H9 (cell line): ENCODE measurements at regions not wholly inside any gene's neighbourhood (a gene's known extent, or its start where the extent isn't known, plus 50 kb on each side); places are given as distances from the start of the nearest gene placed in this dataset.

ENCODE experiments used
- DNase-seq: peaks from one replicate; pipeline ENCODE4 v3.0.0-alpha.2; 2017
- H2AFZ ChIP-seq: one replicate; pipeline ENCODE4 v1.6.1; 2013; ENCODE audit warnings: mild to moderate bottlenecking, low read length, control low read depth, moderate library complexity
- H2AK5ac ChIP-seq: 2 replicates; pipeline ENCODE4 v1.6.1; 2013; ENCODE audit warnings: low read length, control low read depth, mixed read lengths; ENCODE audit not compliant: insufficient read length
- H2BK120ac ChIP-seq: one replicate; pipeline ENCODE4 v1.6.1; 2013; ENCODE audit warnings: low read depth, mild to moderate bottlenecking, low read length, control low read depth, inconsistent platforms; ENCODE audit not compliant: poor library complexity, severe bottlenecking
- H2BK12ac ChIP-seq: 2 replicates; pipeline ENCODE4 v1.6.1; 2013; ENCODE audit warnings: low read length, control low read depth, mixed read lengths, low read depth; ENCODE audit not compliant: insufficient read length
- H2BK15ac ChIP-seq: 2 replicates; pipeline ENCODE4 v1.6.1; 2013; ENCODE audit warnings: low read depth, low read length, control low read depth
- H2BK20ac ChIP-seq: one replicate; pipeline ENCODE4 v1.6.1; 2013; ENCODE audit warnings: low read depth, mild to moderate bottlenecking, low read length, control low read depth, inconsistent platforms; ENCODE audit not compliant: poor library complexity, severe bottlenecking
- H2BK5ac ChIP-seq: 2 replicates; pipeline ENCODE4 v1.6.1; 2013; ENCODE audit warnings: low read length, control low read depth, mixed read lengths; ENCODE audit not compliant: insufficient read length
- H3K14ac ChIP-seq: 2 replicates; pipeline ENCODE4 v1.6.1; 2013; ENCODE audit warnings: low read length, control low read depth; ENCODE audit not compliant: insufficient read depth
- H3K18ac ChIP-seq: 2 replicates; pipeline ENCODE4 v1.6.1; 2013; ENCODE audit warnings: low read depth, mild to moderate bottlenecking, mixed read lengths, low read length, control low read depth; ENCODE audit not compliant: insufficient read length
- H3K23ac ChIP-seq: 2 replicates; pipeline ENCODE4 v1.6.1; 2013; ENCODE audit warnings: low read length, control low read depth, mixed read lengths, low read depth; ENCODE audit not compliant: insufficient read length
- H3K23me2 ChIP-seq: 2 replicates; pipeline ENCODE4 v1.6.1; 2013; ENCODE audit warnings: low read depth, mild to moderate bottlenecking, mixed read lengths, low read length, control low read depth; ENCODE audit not compliant: insufficient read length, poor library complexity, severe bottlenecking
- H3K27ac ChIP-seq: 2 replicates; pipeline ENCODE4 v1.5.1; 2013; ENCODE audit warnings: low read length, control low read depth, mixed read lengths, low read depth; ENCODE audit not compliant: insufficient read length
- H3K27me3 ChIP-seq: 2 replicates; pipeline ENCODE4 v1.6.1; 2013; ENCODE audit warnings: low read length, control low read depth, inconsistent platforms; ENCODE audit not compliant: insufficient read depth
- H3K4ac ChIP-seq: 2 replicates; pipeline ENCODE4 v1.6.1; 2013; ENCODE audit warnings: low read depth, mild to moderate bottlenecking, control low read depth, inconsistent platforms, low read length, moderate library complexity
- H3K4me1 ChIP-seq: 2 replicates; pipeline ENCODE4 v1.6.1; 2013; ENCODE audit warnings: low read length, control low read depth, inconsistent platforms; ENCODE audit not compliant: insufficient read depth
- H3K4me2 ChIP-seq: 2 replicates; pipeline ENCODE4 v1.6.1; 2013; ENCODE audit warnings: low read length, control low read depth, mixed read lengths; ENCODE audit not compliant: insufficient read length, insufficient read depth
- H3K56ac ChIP-seq: 2 replicates; pipeline ENCODE4 v1.6.1; 2013; ENCODE audit warnings: low read depth, mild to moderate bottlenecking, mixed read lengths, low read length, control low read depth; ENCODE audit not compliant: insufficient read length
- H3K79me1 ChIP-seq: 2 replicates; pipeline ENCODE4 v1.6.1; 2013; ENCODE audit warnings: low read depth, mild to moderate bottlenecking, moderate library complexity, low read length, control low read depth, inconsistent platforms; ENCODE audit not compliant: insufficient read depth, poor library complexity, severe bottlenecking
- H3K79me2 ChIP-seq: 2 replicates; pipeline ENCODE4 v1.6.1; 2013; ENCODE audit warnings: low read length, control low read depth, inconsistent platforms; ENCODE audit not compliant: insufficient read depth
- H3K9ac ChIP-seq: 2 replicates; pipeline ENCODE4 v1.6.1; 2013; ENCODE audit warnings: low read length, control low read depth, mixed read lengths; ENCODE audit not compliant: insufficient read length; ENCODE audit errors: extremely low read depth
- H3K9me3 ChIP-seq: one replicate; pipeline ENCODE4 v1.6.1; 2013; ENCODE audit warnings: low read depth, low read length, inconsistent platforms; ENCODE audit not compliant: control insufficient read depth
- H3T11ph ChIP-seq: one replicate; pipeline ENCODE4 v1.6.1; 2013; ENCODE audit warnings: mild to moderate bottlenecking, low read length, control low read depth, inconsistent platforms
- H4K20me1 ChIP-seq: one replicate; pipeline ENCODE4 v1.6.1; 2013; ENCODE audit not compliant: control insufficient read depth, insufficient read length, insufficient read depth
- H4K5ac ChIP-seq: 2 replicates; pipeline ENCODE4 v1.6.1; 2013; ENCODE audit warnings: low read depth, mild to moderate bottlenecking, mixed read lengths, low read length, control low read depth; ENCODE audit not compliant: insufficient read length
- H4K8ac ChIP-seq: replicated peaks from 2 replicates; pipeline ENCODE4 v1.6.1; 2013; ENCODE audit warnings: low read length, control low read depth, mixed read lengths, low read depth; ENCODE audit not compliant: insufficient read length
- H4K91ac ChIP-seq: 2 replicates; pipeline ENCODE4 v1.6.1; 2013; ENCODE audit warnings: low read depth, mild to moderate bottlenecking, moderate library complexity, mixed read lengths, low read length, control low read depth; ENCODE audit not compliant: insufficient read length
- H3K27ac Mint-ChIP-seq, 3 experiments: 2 replicates in 2 of 3; 3 replicates in 1 of 3; pipeline ENCODE4 v1.8.0; 2020 to 2021; ENCODE audit warnings: mixed read lengths in 3 of 3, mild to moderate bottlenecking in 1 of 3, moderate library complexity in 1 of 3
- H3K27me3 Mint-ChIP-seq: 2 replicates; pipeline ENCODE4 v1.8.0; 2021; ENCODE audit warnings: low read depth, mild to moderate bottlenecking, moderate library complexity, mixed read lengths
- H3K36me3 Mint-ChIP-seq, 3 experiments: 2 replicates in 2 of 3; 3 replicates in 1 of 3; pipeline ENCODE4 v1.8.0; 2020 to 2021; ENCODE audit warnings: low read depth in 3 of 3, mixed read lengths in 3 of 3; ENCODE audit not compliant: insufficient read depth in 1 of 3
- H3K4me1 Mint-ChIP-seq, 2 experiments: 2 replicates each; pipeline ENCODE4 v1.8.0; 2020; ENCODE audit warnings: mixed read lengths in 2 of 2
- H3K4me3 Mint-ChIP-seq, 2 experiments: 2 replicates in 1 of 2; 3 replicates in 1 of 2; pipeline ENCODE4 v1.8.0; 2020 to 2021; ENCODE audit warnings: mild to moderate bottlenecking in 2 of 2, mixed read lengths in 2 of 2, moderate library complexity in 1 of 2
- H3K9me3 Mint-ChIP-seq, 2 experiments: 2 replicates in 1 of 2; 3 replicates in 1 of 2; pipeline ENCODE4 v1.8.0; 2020; ENCODE audit warnings: mild to moderate bottlenecking in 2 of 2, mixed read lengths in 2 of 2, moderate library complexity in 1 of 2
- CTCF ChIP-seq: fragments of 200-600 bp; sonication (generic); conservative IDR thresholded peaks from 3 replicates; pipeline ENCODE4 v1.8.0; 2021; ENCODE audit warnings: antibody characterized with exemption, mild to moderate bottlenecking
- WGBS: extraction: QIAGEN DNeasy Blood & Tissue Kit; methylation state at CpG from one replicate; pipeline ENCODE4 v1.1.7; 2013; ENCODE audit warnings: missing lambda C conversion rate, low lambda C conversion rate, mixed read lengths; ENCODE audit not compliant: insufficient read length; ENCODE audit errors: extremely low coverage; 5-methylcytosine and 5-hydroxymethylcytosine counted together

GRCh38 chr3:8273479-8273878, 228.1 kb upstream of the LMCD1 start:
- Histone ChIP-seq H2BK12ac (no peak overlapping the region), H3K27ac (no peak overlapping the region), H4K20me1 (no peaks in the 10 kb centered on the region), H3K9ac (no peak overlapping the region), H3K18ac (no peak overlapping the region), H3K23ac (no peak overlapping the region), H3K56ac (no peak overlapping the region), H3K79me1 (no peaks in the 10 kb centered on the region), H2BK15ac (no peak overlapping the region), H3K14ac (no peak overlapping the region), H3T11ph (no peak overlapping the region), H3K79me2 (no peaks in the 10 kb centered on the region), H2BK120ac (no peak overlapping the region), H3K4ac (no peak overlapping the region), H2AK5ac (no peak overlapping the region), H3K9me3 (no peaks in the 10 kb centered on the region), H2BK20ac (no peak overlapping the region), H3K23me2 (no peaks in the 10 kb centered on the region), H3K27me3 (no peaks in the 10 kb centered on the region), H4K91ac (no peak overlapping the region), H4K5ac (no peak overlapping the region), H2AFZ (no peak overlapping the region), H2BK5ac (no peak overlapping the region), H3K4me2 (no peak overlapping the region), H3K4me1 (no peaks in the 10 kb centered on the region), H4K8ac (no peak overlapping the region)
- Mint-ChIP-seq H3K4me3 (no peak overlapping the region), H3K27me3 (no peaks in the 10 kb centered on the region), H3K4me1 (peaks cover 7 to 8% of the 10 kb centered on the region in 2 experiments; a peak in 3 of 4 replicates), H3K9me3 (peaks cover 0 to 6% of the 10 kb centered on the region in 2 experiments; a peak in 4 of 5 replicates), H3K36me3 (peaks cover 0 to 6% (median 3%) of the 10 kb centered on the region in 3 experiments; a peak in 3 of 7 replicates), H3K27ac (no peak overlapping the region)
- DNase-seq = no peak
- no CpG with 5 or more reads among the region's 5 CpGs for WGBS
- no peak for TF ChIP-seq CTCF
